ENCODE measurements at regions not wholly inside any gene's neighbourhood (a gene's known extent, or its start where the extent isn't known, plus 50 kb on each side); places are given as distances from the start of the nearest gene placed in this dataset.

- FAIRE-seq (no peak), DNase-seq (ENCODE audit: low read depth in 1 of 2, low spot score in 2 of 2) (no peak)
- Histone ChIP-seq H4K20me1 (replicated peaks in 1 of 2; ENCODE audit: control insufficient read depth in 1 of 2, insufficient read depth in 2 of 2, low read length in 2 of 2) (no peaks in the 10 kb centered on the region), H3K9me3 (ENCODE audit: insufficient read depth in 2 of 2, low read depth in 1 of 2, low read length in 1 of 2) (no peaks in the 10 kb centered on the region; a peak in 1 of 4 replicates), H3K4me1 (replicated peaks in 1 of 4; ENCODE audit: control insufficient read depth in 3 of 4, insufficient read depth in 4 of 4, low read length in 3 of 4) (no peaks in the 10 kb centered on the region), H3K27me3 (replicated peaks in 1 of 4; ENCODE audit: control insufficient read depth in 3 of 4, extremely low read depth in 1 of 4, insufficient read depth in 3 of 4, low read length in 3 of 4) (no peaks in the 10 kb centered on the region), H2AFZ (ENCODE audit: low read length) (no peak overlapping the region), H3K36me3 (ENCODE audit: control insufficient read depth in 2 of 4, insufficient read depth in 4 of 4, low read length in 3 of 4) (no peaks in the 10 kb centered on the region), H2BK5ac (ENCODE audit: low read depth, low read length) (no peak overlapping the region), H3K23me2 (ENCODE audit: low read depth, low read length) (no peaks in the 10 kb centered on the region), H3K23ac (ENCODE audit: insufficient read length) (no peak overlapping the region), H4K5ac (ENCODE audit: insufficient read length, low read depth, low read length) (no peak overlapping the region), H2BK12ac (ENCODE audit: low read depth, low read length) (no peak overlapping the region), H3K4ac (replicated peaks; ENCODE audit: insufficient read length, low read depth, low read length) (no peak overlapping the region), H2AK5ac (ENCODE audit: low read depth, low read length) (no peak overlapping the region), H3K79me1 (ENCODE audit: low read depth, low read length) (no peaks in the 10 kb centered on the region), H3K18ac (ENCODE audit: extremely low read depth, low read length) (no peak overlapping the region), H3K9ac (replicated peaks in 1 of 4; ENCODE audit: extremely low read depth in 1 of 4, low read depth in 3 of 4, low read length in 3 of 4) (no peak overlapping the region), H3K56ac (replicated peaks; ENCODE audit: insufficient read length, low read depth, low read length) (no peak overlapping the region), H3K14ac (ENCODE audit: insufficient read length) (no peak overlapping the region), H3K4me2 (ENCODE audit: insufficient read depth in 1 of 2, low read depth in 2 of 2, low read length in 2 of 2) (no peak overlapping the region), H4K91ac (replicated peaks; ENCODE audit: insufficient read length, low read length) (no peak overlapping the region), H2BK20ac (ENCODE audit: low read length) (no peak overlapping the region), H2BK120ac (replicated peaks; ENCODE audit: low read depth, low read length) (no peak overlapping the region), H3K79me2 (ENCODE audit: control insufficient read depth in 1 of 2, insufficient read depth in 2 of 2, low read length in 2 of 2) (no peaks in the 10 kb centered on the region), H2BK15ac (ENCODE audit: low read length) (no peak overlapping the region), H3K27ac (ENCODE audit: low read depth, low read length) (no peak overlapping the region), H3K4me3 (ENCODE audit: extremely low read depth in 1 of 4, insufficient read depth in 2 of 4, low read depth in 3 of 4, low read length in 4 of 4) (no peak overlapping the region), H4K8ac (ENCODE audit: extremely low read depth, insufficient read depth, low read length) (no peak overlapping the region)
- ChIA-PET POLR2A (ENCODE audit: partially characterized antibody) (no interaction called here), CTCF (ENCODE audit: partially characterized antibody) (no interaction called here)
- 76% methylated on average over 4 of the region's 4 CpGs; no CpG with 5 or more reads in 1 of the 2 experiments for WGBS, 2 experiments (ENCODE audit: extremely low coverage in 1 of 2, insufficient coverage in 1 of 2, insufficient read length in 1 of 2, insufficient replicate concordance in 2 of 2, low coverage in 1 of 2, low lambda C conversion rate in 2 of 2, missing lambda C conversion rate in 1 of 2)
- no peak for TF ChIP-seq JUN (IDR thresholded peaks at IDR 0.05; ENCODE audit: low read depth, low read length)
- TF ChIP-seq, protein P1, sequence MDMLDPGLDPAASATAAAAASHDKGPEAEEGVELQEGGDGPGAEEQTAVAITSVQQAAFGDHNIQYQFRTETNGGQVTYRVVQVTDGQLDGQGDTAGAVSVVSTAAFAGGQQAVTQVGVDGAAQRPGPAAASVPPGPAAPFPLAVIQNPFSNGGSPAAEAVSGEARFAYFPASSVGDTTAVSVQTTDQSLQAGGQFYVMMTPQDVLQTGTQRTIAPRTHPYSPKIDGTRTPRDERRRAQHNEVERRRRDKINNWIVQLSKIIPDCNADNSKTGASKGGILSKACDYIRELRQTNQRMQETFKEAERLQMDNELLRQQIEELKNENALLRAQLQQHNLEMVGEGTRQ (IDR thresholded peaks at IDR 0.05; ENCODE audit: low read length) = no peak
- no peak for TF ChIP-seq SAP30 (IDR thresholded peaks at IDR 0.05; ENCODE audit: insufficient read depth, insufficient replicate concordance, low read length)
- no peak for TF ChIP-seq NRF1 (IDR thresholded peaks at IDR 0.05; ENCODE audit: low read depth, low read length)
- TF ChIP-seq MAFK (IDR thresholded peaks at IDR 0.05; ENCODE audit: low read depth, low read length) = no peak
- no peak for TF ChIP-seq EZH2 (IDR thresholded peaks at IDR 0.05; ENCODE audit: low read depth, low read length, severe bottlenecking)
- TF ChIP-seq CEBPB (IDR thresholded peaks at IDR 0.05; ENCODE audit: low read depth, low read length) = no peak
- TF ChIP-seq CTCF (IDR thresholded peaks at IDR 0.05; ENCODE audit: control extremely low read depth in 1 of 3, insufficient read depth in 1 of 3, low read depth in 1 of 3, low read length in 3 of 3) = no peak
- no peak for TF ChIP-seq CHD2 (IDR thresholded peaks at IDR 0.05; ENCODE audit: low read length)
These were observed 77.3 kb upstream of the ADRA1D start for GRCh38 chr20:4326195-4327065.

Data from H1 (cell line).